HG03469 (cell line): ENCODE measurements at regions not wholly inside any gene's neighbourhood (a gene's known extent, or its start where the extent isn't known, plus 50 kb on each side); places are given as distances from the start of the nearest gene placed in this dataset.

Experiments used
- ATAC-seq: cut with Tn5 transposase; IDR thresholded peaks from one replicate; pipeline ENCODE4 v1.9.1; 2021; ENCODE audit warnings: mild to moderate bottlenecking, moderate library complexity, moderate number of reproducible peaks; ENCODE audit not compliant: unreplicated experiment

DNA sequence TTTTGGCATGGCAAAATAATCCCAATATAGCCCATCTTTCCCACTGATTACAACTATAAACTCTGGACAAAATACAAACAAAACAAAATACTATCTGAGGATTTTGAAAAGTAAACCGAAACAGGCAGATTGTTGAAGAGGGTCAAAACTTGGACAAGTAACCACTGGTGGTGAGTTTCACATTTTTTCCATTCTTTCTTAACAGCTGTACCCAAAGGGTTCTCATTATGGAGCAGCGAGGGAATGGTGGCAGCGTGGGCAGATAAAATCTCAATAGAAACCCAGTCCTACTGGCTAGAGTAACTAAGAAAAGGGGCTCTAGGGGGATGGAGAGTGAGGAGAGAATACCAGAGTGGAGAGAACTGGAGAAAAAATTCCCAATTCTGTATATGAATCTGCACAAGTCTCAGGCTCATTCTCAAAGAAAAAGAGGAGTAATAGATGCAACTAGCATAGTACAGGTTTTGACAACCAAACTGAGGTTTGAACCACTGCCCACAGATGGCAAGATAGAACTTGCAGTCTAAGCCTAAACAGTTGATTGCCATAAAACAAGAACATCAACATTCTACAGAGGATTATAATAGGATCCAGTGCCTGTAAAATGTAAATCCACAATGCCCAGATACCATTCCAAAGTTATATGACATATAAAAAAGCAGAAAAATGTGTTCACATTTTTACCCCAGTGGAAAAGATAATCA is 284.5 kb downstream of the KCNRG start:
- no peak for ATAC-seq

DNA sequence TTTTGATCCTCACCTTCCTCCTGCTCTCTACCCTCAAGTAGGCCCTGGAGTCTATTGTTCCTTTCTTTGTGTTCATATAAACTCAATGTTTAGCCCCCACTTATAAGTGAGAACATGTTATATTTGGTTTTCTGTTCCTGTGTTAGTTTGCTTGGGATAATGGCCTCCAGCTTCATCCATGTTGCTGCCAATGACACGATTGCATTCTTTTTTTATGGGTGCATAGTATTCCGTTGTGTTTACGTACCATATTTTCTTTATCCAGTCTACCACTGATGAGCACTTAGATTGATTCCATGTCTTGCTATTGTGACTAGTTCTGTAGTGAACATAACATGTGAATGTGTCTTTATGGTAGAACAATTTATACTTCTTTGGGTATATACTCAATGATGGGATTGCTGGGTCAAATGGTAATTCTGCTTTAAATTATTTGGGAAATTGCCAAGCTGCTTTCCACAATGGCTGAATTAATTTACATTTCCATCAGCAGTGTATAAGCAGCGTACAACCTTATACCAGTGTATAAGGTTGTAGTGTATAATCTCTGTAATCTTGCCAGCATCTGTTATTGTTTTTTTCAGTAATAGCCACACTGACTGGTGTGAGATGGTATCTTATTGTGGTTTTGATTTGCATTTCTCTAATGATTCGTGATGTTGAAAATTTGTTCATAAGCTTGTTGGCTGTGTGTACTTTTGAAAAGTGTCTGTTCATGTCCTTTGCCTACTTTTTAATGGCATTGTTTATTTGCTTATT is 288.9 kb downstream of the KCNRG start:
- no peak for ATAC-seq

DNA sequence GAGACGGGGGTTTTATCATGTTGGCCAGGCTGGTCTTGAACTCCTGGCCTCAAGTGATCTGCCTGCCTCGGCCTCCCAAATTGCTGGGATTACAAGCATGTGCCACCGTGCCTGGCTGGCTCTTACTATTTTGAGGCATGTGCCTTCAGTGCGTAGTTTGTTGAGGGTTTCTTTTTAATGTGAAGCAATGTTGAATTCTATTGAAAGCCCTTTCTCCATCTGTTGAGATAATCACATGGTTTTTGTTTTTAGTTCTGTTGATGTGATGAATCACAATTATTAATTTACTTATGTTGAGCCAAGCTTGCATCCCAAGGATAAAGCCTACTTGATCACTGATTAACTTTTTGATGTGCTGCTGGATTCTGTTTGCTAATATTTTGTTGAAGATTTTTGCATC is 290.9 kb downstream of the KCNRG start:
- no peak for ATAC-seq

DNA sequence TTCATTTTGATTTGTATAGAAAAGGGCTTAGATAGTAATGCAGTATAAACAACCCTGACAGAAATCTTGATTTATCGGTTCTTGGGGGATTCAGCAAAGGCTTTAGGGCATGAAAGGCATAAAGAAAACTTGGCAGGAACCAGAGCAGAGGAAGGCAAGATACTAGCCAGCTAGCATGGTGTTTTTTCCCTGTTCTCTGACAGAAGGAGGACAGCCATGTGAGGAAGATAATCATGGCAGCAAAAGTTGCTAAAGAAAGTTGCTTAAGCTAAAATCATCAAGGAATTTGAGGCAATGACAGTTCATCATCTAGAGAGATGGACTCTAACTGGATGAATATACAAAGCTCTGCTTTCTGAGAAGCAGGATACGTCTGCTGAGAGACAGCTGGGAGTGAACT is 294.1 kb downstream of the KCNRG start:
- no peak for ATAC-seq

DNA sequence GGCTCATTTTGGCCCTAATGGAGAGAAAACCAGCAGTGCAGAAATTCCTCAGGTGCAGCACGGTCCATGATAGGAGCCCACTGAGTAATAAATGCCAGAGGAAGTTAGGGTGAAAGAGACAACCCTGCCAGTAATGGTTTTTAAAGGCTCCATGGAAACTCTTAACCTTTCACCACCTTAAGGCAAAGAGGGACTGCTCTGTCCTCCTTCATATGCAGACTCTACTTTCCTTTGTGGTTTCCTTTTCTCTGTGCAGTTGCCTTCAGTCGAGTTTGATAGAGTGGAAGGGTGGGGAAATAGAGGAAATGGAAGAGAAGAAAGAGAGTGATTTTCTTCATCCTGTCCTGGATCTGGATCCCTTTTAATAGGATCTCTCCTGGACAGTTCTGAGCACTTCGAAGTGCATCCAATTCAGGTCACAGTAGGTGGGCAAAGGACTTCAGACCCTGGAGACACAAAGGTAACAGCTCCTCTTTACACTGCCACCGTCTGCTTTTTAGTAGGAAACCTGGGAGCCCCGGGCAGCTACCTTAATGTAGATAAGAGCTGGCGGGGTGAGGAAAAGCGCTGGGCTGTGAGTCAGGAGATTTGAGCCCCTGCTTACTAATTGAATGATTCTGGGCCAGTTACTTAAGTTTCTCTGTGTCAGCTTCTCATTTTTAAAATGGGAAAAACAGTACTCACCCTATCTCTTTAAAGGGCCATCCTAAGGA is 294.8 kb downstream of the KCNRG start:
- no peak for ATAC-seq

DNA sequence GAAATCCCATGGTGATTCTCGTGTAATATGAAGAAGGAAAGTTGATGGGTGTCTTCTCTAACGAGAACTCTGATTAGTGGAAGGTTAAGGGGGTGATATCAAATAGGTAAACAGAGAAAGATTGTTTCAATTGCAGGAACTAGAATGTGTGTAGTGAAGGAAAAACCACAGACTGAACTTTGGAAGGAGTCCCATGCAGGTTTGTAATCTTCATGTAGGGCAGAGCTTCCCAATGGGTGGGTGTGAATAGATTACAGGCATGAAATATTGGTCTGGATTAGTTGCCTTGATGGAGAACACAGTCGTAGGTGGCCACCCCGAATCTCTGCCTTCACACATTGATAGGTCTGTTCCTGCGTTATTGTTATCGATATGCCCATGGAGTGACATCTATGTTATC is 295.5 kb downstream of the KCNRG start:
- no peak for ATAC-seq

DNA sequence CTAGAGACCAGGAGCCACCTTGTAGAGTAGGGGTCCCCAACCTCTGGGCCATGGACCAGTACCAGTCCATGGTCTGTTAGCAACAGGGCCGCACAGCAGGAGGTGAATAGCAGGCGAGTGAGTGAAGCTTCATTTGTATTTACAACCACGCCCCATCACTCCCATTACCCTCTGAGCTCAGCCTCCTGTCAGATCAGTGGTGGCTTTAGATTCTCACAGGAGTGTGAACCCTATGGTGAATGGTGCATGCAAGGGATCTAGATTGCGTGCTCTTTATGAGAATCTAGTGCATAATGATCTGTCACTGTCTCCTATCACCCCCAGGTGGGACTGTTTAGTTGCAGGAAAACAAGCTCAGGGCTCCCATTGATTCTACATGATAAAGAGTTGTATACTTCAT is 303.6 kb downstream of the KCNRG start:
- ATAC-seq: no peak

DNA sequence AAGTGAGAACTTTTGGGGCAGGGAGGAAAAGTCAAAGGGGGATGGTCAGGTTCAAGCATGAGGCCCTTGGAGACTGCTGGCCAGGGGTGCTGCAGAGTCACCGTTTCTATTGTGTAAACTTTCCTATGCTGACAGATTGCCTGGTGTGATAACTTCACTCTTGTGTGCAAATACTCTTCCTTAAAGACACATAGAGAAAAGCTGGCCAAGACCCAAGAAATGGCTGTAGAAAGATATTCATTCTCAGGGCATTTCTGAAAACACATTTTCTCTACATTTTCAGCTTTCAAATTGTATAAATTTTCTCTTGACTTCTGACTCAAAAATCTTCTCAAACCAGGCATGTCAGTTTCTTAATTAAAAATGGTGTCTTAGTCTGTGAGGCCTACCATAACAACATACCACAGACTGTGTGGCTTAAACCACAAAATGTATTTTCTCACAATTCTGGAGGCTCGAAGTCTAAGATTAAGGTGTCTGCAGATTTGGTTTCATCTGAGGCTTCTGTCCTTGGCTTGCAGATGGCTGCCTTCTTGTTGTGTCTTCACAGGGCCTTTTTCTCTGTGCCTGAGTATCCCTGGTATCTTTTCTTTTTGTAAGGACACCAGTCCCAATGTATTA is 304.5 kb downstream of the KCNRG start:
- no peak for ATAC-seq

DNA sequence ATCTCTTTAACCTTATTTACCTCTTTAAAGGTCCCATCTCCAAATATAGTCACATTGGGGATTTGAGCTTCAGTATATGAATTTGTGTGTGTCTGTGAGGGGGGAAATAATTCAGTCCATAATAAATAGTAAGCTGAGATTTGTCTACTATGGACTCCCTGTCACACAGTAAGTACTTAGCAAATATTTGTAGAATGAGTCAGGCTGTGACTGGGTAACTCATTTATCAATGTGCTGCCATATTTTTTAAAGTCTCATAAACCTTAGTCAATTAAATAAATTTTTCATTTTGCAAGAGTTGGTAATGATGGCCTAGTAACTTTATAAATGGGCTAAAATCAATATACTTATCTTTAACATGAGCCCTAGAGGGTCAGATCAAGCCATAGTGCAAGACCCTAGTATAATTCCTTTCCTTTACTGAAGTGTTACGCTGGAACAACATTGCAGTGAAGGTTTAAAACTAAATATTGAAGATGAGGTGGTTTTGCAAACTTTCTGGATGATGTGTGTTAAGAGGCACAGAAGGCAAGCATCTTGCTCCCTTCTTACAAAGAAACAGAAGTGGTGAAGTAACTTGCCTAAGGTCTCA is 305.1 kb downstream of the KCNRG start:
- no peak for ATAC-seq

DNA sequence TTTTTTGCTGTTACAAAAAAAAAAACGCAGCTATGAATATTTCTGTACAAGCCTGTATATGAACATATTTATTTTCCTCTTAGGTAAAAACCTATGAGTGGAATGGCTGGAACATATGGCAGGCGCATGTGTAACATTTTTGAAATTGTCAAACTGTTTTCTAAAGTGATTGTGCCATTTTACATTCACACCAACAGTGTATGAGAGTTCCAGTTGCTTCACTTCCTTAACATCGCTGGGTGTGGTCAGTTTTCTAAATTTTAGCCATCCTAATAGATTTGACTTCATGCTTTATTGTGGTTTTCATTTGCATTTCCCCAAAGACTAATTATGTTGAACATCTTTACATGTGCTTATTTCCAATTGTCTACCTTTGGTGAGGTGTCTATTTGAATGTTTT is 306.8 kb downstream of the KCNRG start:
- no peak for ATAC-seq

DNA sequence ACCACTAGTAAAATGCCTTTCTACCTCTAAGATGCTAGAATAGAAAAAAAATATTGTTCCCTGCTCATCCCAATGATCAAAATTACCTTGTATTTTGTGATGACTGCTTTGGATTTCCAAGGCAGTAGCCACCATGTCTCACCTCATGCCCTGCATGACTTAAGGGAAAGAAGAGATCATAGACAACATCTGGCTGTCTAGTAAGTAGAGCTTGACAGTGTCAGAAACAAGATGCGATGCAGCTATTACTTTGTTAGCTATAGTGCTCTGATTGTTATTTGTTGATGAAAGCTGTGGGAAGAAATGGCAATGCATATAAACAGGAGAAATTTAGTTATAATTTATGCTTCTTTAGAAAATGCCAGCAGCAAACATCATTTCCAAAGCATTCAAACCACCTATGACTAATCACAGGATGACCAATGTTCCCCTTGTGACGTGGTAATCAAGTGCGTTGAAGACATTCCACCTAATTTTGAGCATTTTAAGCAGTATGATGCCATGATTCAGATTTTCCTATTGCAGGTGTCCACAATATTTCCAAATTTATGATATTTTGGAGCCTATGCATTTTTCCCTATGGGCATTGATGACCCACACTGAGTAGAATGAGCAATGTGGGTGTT is 308.3 kb downstream of the KCNRG start:
- no peak for ATAC-seq

DNA sequence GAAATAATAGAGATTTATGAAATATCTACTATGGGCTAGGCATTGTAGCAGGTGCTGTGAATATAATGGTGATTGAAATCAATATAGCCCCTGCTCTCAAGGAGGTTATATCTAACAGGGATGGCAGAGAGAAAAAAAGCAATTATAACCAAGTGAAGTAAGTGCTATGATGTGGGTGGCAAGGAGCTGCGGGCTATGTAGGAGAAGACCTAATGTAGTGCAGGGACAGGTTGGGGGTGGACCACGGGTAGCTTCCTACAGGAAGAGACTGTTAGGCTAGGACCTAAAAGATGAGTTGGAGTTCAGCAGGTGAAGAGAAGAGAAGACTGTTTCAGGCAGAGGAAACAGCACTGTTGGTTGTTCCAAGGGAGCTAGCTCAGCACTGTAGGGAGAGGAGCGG is 311.0 kb downstream of the KCNRG start:
- no peak for ATAC-seq

DNA sequence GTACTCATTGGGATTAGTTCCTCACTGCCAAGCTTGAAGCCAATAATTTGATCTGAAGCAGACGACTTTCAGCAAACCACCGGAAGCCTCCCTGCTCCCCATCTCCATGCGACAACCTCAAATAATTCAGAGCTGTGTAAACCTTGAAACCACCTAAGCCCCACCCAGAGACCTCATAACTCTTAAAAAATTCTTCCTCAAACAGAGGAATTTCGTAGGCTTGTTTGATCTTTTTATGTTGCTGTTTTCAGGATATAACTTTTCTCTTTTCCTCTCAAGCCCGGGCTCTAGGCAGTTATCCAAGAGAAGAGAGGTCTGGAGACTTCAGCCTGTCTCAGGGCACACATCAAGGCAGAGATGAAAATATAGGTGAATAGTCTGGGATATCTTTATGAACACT is 311.6 kb downstream of the KCNRG start:
- no peak for ATAC-seq

DNA sequence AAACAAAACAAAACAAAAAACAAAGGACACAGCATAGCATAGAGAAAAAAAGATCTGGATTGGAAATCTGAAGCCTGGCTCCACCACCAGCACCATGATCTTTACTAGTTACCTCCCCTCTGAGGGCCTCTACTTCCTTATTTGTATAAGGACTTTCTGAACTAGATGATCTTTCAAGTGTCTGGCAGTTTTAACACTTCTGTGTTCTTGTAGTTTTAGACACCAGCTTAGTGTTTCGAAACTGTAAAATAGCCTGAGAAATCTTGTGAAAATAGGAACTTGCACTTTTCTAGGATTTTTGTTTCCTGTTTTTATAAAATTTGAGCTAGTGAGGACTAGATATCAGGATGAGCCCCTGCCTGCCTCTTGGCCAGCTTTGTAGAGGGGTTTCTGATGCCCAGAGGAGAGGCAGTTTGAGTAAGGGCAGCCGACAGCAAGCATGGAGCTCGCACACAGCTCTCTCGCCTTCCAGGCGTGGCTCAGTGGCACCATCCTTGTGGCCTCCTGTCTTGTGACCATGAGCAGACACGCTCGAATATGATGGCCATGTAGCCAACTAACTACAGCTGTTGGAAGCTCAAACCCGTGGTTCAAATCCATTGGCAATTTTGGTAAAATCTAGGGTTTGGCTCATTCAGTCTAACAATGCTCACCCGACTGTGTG is 319.0 kb downstream of the KCNRG start:
- ATAC-seq: no peak

DNA sequence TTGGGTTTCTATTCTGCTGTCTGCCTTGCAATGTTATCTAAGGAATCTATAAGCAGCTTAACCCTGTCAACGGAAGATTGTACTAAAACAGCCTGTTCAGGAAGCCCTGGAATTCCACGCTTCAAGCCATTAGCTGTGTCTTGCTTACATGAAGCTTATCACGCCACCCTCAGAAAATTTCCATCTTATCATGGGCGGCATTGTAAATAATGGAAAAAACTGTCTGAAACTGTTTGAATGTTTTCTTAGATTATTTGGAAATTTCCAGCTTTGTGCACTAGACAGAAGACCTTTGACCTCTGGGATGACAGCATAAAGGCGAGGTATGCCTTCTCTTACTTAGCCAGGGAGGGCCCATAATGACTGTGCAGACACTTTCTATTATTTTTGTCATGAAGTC is 319.7 kb downstream of the KCNRG start:
- ATAC-seq: no peak

DNA sequence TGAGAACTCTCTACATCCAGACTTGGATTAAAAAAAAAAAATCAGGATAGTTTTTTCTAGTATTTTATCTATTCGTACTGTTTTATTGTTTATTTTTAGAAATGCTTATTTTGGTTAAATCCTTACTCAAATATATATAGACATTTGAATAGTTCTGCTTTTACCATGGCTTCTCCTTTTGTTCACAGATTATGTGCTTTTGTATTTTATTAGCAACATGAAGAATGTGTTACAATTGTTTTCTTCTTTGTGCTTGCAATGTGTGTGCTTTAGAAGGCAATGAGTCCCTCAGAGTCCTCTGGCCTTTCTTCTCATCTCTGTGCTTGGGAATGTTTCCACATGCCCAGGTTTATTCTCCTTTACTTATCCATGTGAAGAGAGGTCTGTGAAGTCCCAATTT is 324.0 kb downstream of the KCNRG start:
- ATAC-seq: no peak

DNA sequence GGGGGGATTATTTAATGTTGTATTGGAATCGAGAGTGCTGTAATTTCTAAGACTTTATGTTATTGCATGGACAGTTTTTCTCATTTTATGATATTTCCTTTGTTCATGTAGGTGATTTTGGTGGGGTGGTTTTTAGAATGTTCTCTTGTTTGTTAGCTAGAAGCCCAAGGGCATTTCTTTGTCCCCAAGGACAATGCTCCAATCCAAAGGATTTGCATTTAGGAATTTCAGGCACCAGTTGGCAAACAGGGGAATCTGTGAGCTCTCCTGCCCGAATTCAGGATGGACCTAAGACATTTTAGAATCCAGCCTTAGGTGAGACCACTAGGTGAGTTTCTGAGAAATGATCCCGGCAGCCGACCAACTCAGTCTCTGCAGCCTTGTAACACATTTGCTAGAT is 324.9 kb downstream of the KCNRG start:
- ATAC-seq: no peak

DNA sequence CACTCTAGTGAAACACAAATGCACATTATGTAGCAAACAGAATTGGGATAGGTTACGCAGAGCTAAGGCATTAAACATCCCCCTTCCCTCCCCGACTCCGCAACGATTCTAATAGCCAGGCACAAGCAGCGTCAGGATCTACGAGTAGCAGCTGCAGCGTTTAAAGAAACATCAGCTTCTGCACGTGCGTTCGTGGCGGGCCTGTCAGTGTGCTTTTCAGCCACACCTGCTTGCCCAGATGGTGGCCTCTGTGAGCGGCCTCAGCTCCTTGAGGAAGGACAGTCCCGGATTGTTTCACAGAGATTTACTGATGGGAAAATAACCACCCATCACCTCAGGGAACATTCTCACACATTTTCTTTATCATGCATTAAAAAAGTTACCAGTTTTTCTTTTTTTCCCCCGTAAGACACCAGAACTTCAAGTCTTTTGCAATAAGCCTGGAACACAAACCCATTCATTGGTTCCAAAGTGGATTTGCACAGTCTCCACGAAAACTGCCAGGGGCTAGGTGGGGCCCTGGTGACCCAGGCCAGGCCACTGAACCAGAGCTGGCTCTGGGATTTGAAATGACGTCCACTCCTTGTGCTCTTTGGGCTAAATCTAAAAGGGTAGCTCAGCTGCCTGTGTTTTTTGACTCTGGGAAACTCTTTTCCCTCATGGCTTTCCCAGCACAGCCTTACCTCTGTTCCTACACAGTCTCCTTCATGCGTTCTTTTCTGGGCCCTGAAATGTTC is 325.5 kb downstream of the KCNRG start:
- no peak for ATAC-seq

DNA sequence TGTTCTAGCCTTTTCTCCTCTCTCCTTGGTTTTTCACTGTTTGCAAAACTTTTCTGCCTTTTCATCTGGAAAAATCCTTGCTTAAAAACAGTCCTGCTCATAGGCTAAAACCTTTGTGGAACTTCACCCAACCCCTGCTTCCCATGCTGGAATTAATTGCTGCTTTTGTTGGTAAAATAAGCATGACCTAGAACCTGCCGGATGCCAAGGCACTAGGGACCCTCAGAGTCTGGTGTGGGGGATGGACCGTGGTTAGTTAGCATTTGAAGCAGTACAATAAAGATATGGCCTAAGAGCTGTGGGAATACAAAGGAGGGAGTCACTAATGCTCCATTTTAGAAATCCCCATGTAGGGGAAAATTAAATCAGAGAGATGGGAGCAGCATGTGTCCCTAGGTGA is 326.3 kb downstream of the KCNRG start:
- ATAC-seq: no peak

DNA sequence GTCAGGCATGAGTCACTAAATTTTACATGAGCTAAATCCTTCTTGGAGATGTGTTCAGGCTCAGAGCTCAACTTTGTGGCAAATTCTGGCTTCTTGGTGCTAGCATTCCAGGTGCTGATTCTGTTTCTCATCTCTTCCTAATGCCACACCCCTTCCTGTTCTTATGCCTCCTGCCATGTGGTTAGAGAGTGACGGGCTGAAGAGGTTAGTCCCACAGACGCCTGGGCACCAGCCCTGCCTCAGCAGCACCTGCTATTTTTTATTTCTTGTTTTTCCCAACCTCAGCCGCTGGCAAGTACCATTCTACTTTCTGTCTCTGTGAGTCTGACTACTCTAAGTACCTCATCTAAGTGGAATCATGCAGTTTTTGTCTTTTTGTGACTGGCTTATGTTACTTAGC is 329.5 kb downstream of the KCNRG start:
- ATAC-seq: no peak
